ENCODE measurements at regions not wholly inside any gene's neighbourhood (a gene's known extent, or its start where the extent isn't known, plus 50 kb on each side); places are given as distances from the start of the nearest gene placed in this dataset.

DNA sequence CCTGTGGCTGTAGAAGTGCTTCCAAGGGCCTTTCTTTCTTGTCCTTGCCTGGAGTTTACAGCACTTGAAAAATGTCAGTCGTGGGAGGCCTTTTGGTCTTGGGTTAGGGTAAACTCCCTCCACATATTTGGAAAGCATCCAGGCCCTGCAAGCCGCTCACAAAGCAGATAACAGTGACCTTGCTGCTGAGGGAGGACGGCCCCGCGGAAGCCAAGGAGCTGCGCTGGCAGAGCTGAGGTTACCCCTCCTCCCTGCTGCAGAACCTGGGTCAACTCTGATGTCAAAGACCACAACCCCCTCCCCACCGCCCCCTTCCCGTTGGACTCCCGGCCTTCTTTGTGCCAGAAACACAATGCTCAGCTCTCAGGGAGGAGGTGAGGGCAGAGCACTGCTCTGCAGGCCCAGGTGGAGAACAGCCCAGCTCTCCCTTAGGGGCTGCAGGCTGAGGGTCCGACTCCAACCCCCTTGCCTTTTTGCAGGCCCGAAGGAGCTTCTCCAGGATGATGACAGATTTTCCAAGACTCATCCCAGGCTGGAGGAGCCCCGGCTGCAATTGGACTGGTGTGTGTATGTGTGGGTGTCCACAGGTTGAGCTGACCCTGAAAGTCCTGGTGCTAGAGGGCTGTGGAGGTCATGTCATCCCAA is 957.6 kb upstream of the ZNF722 start:
- WGBS (ENCODE audit: extremely low coverage, insufficient coverage, insufficient read length) = no CpG with 5 or more reads among the region's 12 CpGs

GRCh38 chr7:63041786-63042185 is 956.9 kb upstream of the ZNF722 start:
- H3K79me2 ChIP-seq (ENCODE audit: control insufficient read depth, insufficient read depth, low read length, poor library complexity) = no peaks in the 10 kb centered on the region
- no CpG with 5 or more reads among the region's 3 CpGs for WGBS (ENCODE audit: extremely low coverage, insufficient coverage, insufficient read length)
- H3K4me3 ChIP-seq (ENCODE audit: low read depth, low read length) = no peak overlapping the region
- no peak overlapping the region for H2AFZ ChIP-seq (ENCODE audit: insufficient read depth, low read length, poor library complexity)
- H3K27me3 ChIP-seq (ENCODE audit: insufficient read depth, low read length) = no peaks in the 10 kb centered on the region
- H3K23ac ChIP-seq (ENCODE audit: low read length) = no peak overlapping the region
- H2BK120ac ChIP-seq (ENCODE audit: insufficient read depth, low read length, poor library complexity) = no peak overlapping the region
- H2AK5ac ChIP-seq (ENCODE audit: low read length) = no peak overlapping the region
- no peaks in the 10 kb centered on the region for H3K4me1 ChIP-seq (ENCODE audit: control insufficient read depth in 1 of 2, insufficient read depth in 2 of 2, low read length in 2 of 2)
- H3K79me1 ChIP-seq (ENCODE audit: low read length) = no peaks in the 10 kb centered on the region
- H3K9me3 ChIP-seq (ENCODE audit: insufficient read depth, low read depth, low read length) = peaks cover 66% of the 10 kb centered on the region
- H4K12ac ChIP-seq (ENCODE audit: low read depth, low read length) = no peak overlapping the region
- no peak overlapping the region for H3K27ac ChIP-seq (ENCODE audit: low read depth, low read length)
- no peak overlapping the region for H4K8ac ChIP-seq (ENCODE audit: low read depth, low read length)
- no peak for DNase-seq
- H2BK12ac ChIP-seq (ENCODE audit: low read length) = no peak overlapping the region
- H3K4ac ChIP-seq (ENCODE audit: low read depth, low read length) = no peak overlapping the region
- H3K36me3 ChIP-seq (ENCODE audit: control insufficient read depth in 1 of 2, insufficient read depth in 2 of 2, low read length in 2 of 2) = no peaks in the 10 kb centered on the region
- H3K18ac ChIP-seq (ENCODE audit: low read length) = no peak overlapping the region
- H2BK5ac ChIP-seq (ENCODE audit: low read depth, low read length, poor library complexity) = no peak overlapping the region
- H3K14ac ChIP-seq (ENCODE audit: low read length) = no peak overlapping the region
- H3K4me2 ChIP-seq (ENCODE audit: low read length) = no peak overlapping the region
- no peak overlapping the region for H3K9ac ChIP-seq (ENCODE audit: low read length)
- no peak overlapping the region for H4K91ac ChIP-seq (ENCODE audit: low read depth, low read length)

More for the DNA sequence above, 957.6 kb upstream of the ZNF722 start:
- H3K18ac ChIP-seq (ENCODE audit: low read length) = no peak overlapping the region
- no peak overlapping the region for H4K8ac ChIP-seq (ENCODE audit: low read depth, low read length)
- H3K4me3 ChIP-seq (ENCODE audit: low read depth, low read length) = no peak overlapping the region
- no peaks in the 10 kb centered on the region for H3K79me1 ChIP-seq (ENCODE audit: low read length)
- H3K27ac ChIP-seq (ENCODE audit: low read depth, low read length) = no peak overlapping the region
- no peak overlapping the region for H3K23ac ChIP-seq (ENCODE audit: low read length)
- H3K36me3 ChIP-seq (ENCODE audit: control insufficient read depth in 1 of 2, insufficient read depth in 2 of 2, low read length in 2 of 2) = no peaks in the 10 kb centered on the region
- H3K4me1 ChIP-seq (ENCODE audit: control insufficient read depth in 1 of 2, insufficient read depth in 2 of 2, low read length in 2 of 2) = no peaks in the 10 kb centered on the region
- no peak overlapping the region for H2AFZ ChIP-seq (ENCODE audit: insufficient read depth, low read length, poor library complexity)
- H3K79me2 ChIP-seq (ENCODE audit: control insufficient read depth, insufficient read depth, low read length, poor library complexity) = no peaks in the 10 kb centered on the region
- H4K91ac ChIP-seq (ENCODE audit: low read depth, low read length) = no peak overlapping the region
- no peak overlapping the region for H3K14ac ChIP-seq (ENCODE audit: low read length)
- H3K9me3 ChIP-seq (ENCODE audit: insufficient read depth, low read depth, low read length) = peaks cover 63% of the 10 kb centered on the region
- no peak overlapping the region for H2BK5ac ChIP-seq (ENCODE audit: low read depth, low read length, poor library complexity)
- no peak for DNase-seq
- no peak overlapping the region for H2AK5ac ChIP-seq (ENCODE audit: low read length)
- no peak overlapping the region for H3K9ac ChIP-seq (ENCODE audit: low read length)
- H2BK120ac ChIP-seq (ENCODE audit: insufficient read depth, low read length, poor library complexity) = no peak overlapping the region
- H3K4ac ChIP-seq (ENCODE audit: low read depth, low read length) = no peak overlapping the region
- no peaks in the 10 kb centered on the region for H3K27me3 ChIP-seq (ENCODE audit: insufficient read depth, low read length)
- H4K12ac ChIP-seq (ENCODE audit: low read depth, low read length) = no peak overlapping the region
- no peak overlapping the region for H2BK12ac ChIP-seq (ENCODE audit: low read length)
- H3K4me2 ChIP-seq (ENCODE audit: low read length) = no peak overlapping the region

DNA sequence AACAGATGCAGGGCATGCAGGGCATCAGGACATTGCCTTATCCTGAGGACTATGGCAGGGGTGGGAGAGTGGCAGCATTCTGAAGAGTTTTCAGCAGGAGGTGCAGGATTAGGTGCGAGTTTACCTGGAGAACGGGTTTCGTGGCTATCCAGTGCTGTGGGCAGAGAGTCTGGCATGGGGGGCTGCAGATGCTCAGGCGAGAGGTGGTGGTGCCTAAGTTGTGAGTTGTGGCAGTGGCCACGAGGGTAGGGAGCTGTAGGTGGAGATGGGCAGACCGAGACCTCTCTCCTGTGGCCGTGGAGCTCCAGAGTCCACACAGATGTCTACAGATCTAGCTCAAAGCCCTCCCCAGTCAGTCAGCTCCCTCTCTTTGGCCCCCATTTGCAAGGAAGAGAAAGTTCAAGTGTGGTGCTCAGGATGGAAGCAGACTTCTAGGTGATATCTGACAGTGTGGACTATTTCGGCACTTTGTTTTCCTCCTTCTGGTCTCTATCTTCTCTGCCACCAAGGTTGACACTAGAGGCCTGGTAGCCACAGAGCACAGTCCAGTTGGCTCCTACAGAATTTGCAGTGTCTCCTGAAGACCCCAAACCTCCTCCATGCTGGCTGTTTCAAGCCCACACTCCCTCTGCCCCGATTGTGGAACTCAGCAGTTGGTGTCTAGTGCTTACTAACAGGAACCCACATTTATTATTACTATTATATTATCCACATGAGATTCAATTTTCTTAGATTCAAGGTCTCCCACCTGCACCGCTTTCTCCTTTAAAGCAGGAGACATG is 955.7 kb upstream of the ZNF722 start:
- no peak overlapping the region for H3K9ac ChIP-seq (ENCODE audit: low read length)
- H3K79me1 ChIP-seq (ENCODE audit: low read length) = no peaks in the 10 kb centered on the region
- no peak overlapping the region for H4K12ac ChIP-seq (ENCODE audit: low read depth, low read length)
- no peak overlapping the region for H3K4me2 ChIP-seq (ENCODE audit: low read length)
- no peak overlapping the region for H3K4me3 ChIP-seq (ENCODE audit: low read depth, low read length)
- no peaks in the 10 kb centered on the region for H3K79me2 ChIP-seq (ENCODE audit: control insufficient read depth, insufficient read depth, low read length, poor library complexity)
- no peak overlapping the region for H3K4ac ChIP-seq (ENCODE audit: low read depth, low read length)
- no peak overlapping the region for H3K23ac ChIP-seq (ENCODE audit: low read length)
- no peak for DNase-seq
- H4K8ac ChIP-seq (ENCODE audit: low read depth, low read length) = no peak overlapping the region
- WGBS (ENCODE audit: extremely low coverage, insufficient coverage, insufficient read length) = no CpG with 5 or more reads among the region's 10 CpGs
- no peaks in the 10 kb centered on the region for H3K27me3 ChIP-seq (ENCODE audit: insufficient read depth, low read length)
- no peak overlapping the region for H2AFZ ChIP-seq (ENCODE audit: insufficient read depth, low read length, poor library complexity)
- H2BK120ac ChIP-seq (ENCODE audit: insufficient read depth, low read length, poor library complexity) = no peak overlapping the region
- H2AK5ac ChIP-seq (ENCODE audit: low read length) = no peak overlapping the region
- H3K9me3 ChIP-seq (ENCODE audit: insufficient read depth, low read depth, low read length) = peaks cover 67% of the 10 kb centered on the region
- H2BK5ac ChIP-seq (ENCODE audit: low read depth, low read length, poor library complexity) = no peak overlapping the region
- no peak overlapping the region for H4K91ac ChIP-seq (ENCODE audit: low read depth, low read length)
- H3K14ac ChIP-seq (ENCODE audit: low read length) = no peak overlapping the region
- no peaks in the 10 kb centered on the region for H3K36me3 ChIP-seq (ENCODE audit: control insufficient read depth in 1 of 2, insufficient read depth in 2 of 2, low read length in 2 of 2)
- H3K18ac ChIP-seq (ENCODE audit: low read length) = no peak overlapping the region
- H2BK12ac ChIP-seq (ENCODE audit: low read length) = no peak overlapping the region
- H3K4me1 ChIP-seq (ENCODE audit: control insufficient read depth in 1 of 2, insufficient read depth in 2 of 2, low read length in 2 of 2) = no peaks in the 10 kb centered on the region
- H3K27ac ChIP-seq (ENCODE audit: low read depth, low read length) = no peak overlapping the region

DNA sequence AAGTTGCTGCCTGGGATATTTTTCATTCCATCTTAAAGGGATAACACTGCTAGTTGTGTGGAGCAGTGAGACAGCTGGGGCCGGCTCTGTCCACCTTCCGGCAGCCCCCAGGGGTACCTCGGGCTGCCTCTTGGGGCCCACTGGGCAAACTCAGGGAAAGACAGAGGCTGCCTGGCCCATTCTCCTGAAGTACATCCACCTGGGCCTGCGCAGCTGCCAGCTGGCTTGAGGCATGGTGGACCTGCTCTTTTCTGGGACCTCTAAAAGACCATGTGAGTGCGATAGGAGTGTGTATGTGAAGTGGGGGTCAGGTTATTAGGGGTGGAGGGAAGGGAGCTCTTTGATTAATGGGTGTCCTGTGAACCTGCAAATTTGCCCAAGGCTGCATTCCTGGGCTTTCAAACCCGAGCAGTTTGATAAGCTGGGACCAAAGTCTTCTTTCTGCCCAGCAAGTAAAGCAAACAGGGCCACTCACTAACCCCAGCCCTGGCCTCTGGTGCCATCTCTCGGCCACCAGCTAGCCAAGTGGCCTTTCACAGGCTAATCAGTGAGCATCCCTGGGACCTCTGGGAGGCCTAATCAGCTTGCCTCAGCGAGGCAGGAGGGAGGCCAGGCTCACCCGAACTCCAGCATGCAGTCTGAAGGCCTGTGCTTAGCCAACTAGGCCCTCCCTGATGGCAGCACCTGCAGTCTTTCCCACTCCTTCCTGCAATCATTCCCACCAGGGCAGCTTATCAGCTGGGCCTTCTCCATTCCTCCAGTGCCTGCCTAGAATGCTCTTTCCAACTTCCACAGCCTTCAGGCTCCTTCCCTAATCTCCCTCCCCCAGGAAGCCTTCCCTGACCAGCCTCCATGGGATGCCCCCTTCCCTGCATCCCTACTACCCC is 954.7 kb upstream of the ZNF722 start:
- Histone ChIP-seq H3K9me3 (ENCODE audit: insufficient read depth, low read depth, low read length) (peaks cover 67% of the 10 kb centered on the region), H3K14ac (ENCODE audit: low read length) (no peak overlapping the region), H3K4me2 (ENCODE audit: low read length) (no peak overlapping the region), H3K36me3 (ENCODE audit: control insufficient read depth in 1 of 2, insufficient read depth in 2 of 2, low read length in 2 of 2) (no peaks in the 10 kb centered on the region), H4K91ac (ENCODE audit: low read depth, low read length) (no peak overlapping the region), H4K12ac (ENCODE audit: low read depth, low read length) (no peak overlapping the region), H3K27me3 (ENCODE audit: insufficient read depth, low read length) (no peaks in the 10 kb centered on the region), H3K79me2 (ENCODE audit: control insufficient read depth, insufficient read depth, low read length, poor library complexity) (no peaks in the 10 kb centered on the region), H3K23ac (ENCODE audit: low read length) (no peak overlapping the region), H2BK5ac (ENCODE audit: low read depth, low read length, poor library complexity) (no peak overlapping the region), H3K4ac (ENCODE audit: low read depth, low read length) (no peak overlapping the region), H2AK5ac (ENCODE audit: low read length) (no peak overlapping the region), H3K79me1 (ENCODE audit: low read length) (no peaks in the 10 kb centered on the region), H2AFZ (ENCODE audit: insufficient read depth, low read length, poor library complexity) (no peak overlapping the region), H2BK12ac (ENCODE audit: low read length) (no peak overlapping the region), H3K4me3 (ENCODE audit: low read depth, low read length) (no peak overlapping the region), H3K4me1 (ENCODE audit: control insufficient read depth in 1 of 2, insufficient read depth in 2 of 2, low read length in 2 of 2) (no peaks in the 10 kb centered on the region), H3K18ac (ENCODE audit: low read length) (no peak overlapping the region), H4K8ac (ENCODE audit: low read depth, low read length) (no peak overlapping the region), H3K9ac (ENCODE audit: low read length) (no peak overlapping the region), H2BK120ac (ENCODE audit: insufficient read depth, low read length, poor library complexity) (no peak overlapping the region), H3K27ac (ENCODE audit: low read depth, low read length) (no peak overlapping the region)
- no peak for DNase-seq
- no CpG with 5 or more reads among the region's 9 CpGs for WGBS (ENCODE audit: extremely low coverage, insufficient coverage, insufficient read length)
